HUES6 (cell line): ENCODE measurements at regions not wholly inside any gene's neighbourhood (a gene's known extent, or its start where the extent isn't known, plus 50 kb on each side); places are given as distances from the start of the nearest gene placed in this dataset.

ENCODE experiments used
- H3K27ac ChIP-seq: 2 replicates; pipeline ENCODE4 v1.7.0; 2013; ENCODE audit warnings: low read depth, mild to moderate bottlenecking, low read length, inconsistent platforms
- H3K27me3 ChIP-seq: 2 replicates; pipeline ENCODE4 v1.6.1; 2013; ENCODE audit warnings: low read length; ENCODE audit not compliant: control insufficient read depth, insufficient read depth
- H3K36me3 ChIP-seq: 2 replicates; pipeline ENCODE4 v1.6.1; 2013; ENCODE audit warnings: low read length; ENCODE audit not compliant: control insufficient read depth, insufficient read depth
- H3K4me1 ChIP-seq: 2 replicates; pipeline ENCODE4 v1.6.1; 2013; ENCODE audit warnings: low read length; ENCODE audit not compliant: control insufficient read depth, insufficient read depth
- H3K4me3 ChIP-seq: 2 replicates; pipeline ENCODE4 v1.5.1; 2013; ENCODE audit warnings: low read depth, low read length
- H3K9ac ChIP-seq: one replicate; pipeline ENCODE4 v1.6.1; 2013; ENCODE audit warnings: mild to moderate bottlenecking, low read length
- H3K9me3 ChIP-seq: 2 replicates; pipeline ENCODE4 v1.6.1; 2013; ENCODE audit warnings: low read depth, low read length; ENCODE audit not compliant: control insufficient read depth, insufficient read depth

DNA sequence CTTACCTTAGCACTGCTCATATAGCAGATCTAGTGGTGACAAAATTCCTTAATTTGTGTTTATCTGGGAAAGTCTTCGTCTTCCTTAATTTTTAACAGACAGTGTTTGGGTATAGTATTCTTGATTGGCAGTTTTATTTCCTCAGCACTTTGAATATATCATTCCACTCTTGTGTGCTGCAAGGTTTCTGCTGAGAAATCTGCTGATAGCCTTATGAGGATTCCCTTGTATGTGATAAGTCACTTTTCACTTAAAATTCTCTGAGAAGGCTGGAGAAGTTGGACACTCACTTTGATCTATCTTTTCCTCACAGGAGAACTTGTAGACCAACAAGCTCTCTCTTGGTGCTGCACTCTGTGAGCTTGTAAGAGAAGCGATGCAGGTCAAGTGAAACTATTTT is 306.1 kb upstream of the RTL1 start:
- no peaks in the 10 kb centered on the region for H3K4me1 ChIP-seq
- no peaks in the 10 kb centered on the region for H3K27me3 ChIP-seq
- no peak overlapping the region for H3K27ac ChIP-seq
- H3K9ac ChIP-seq = no peak overlapping the region
- no peaks in the 10 kb centered on the region for H3K36me3 ChIP-seq
- peaks cover 29% of the 10 kb centered on the region for H3K9me3 ChIP-seq
- no peak overlapping the region for H3K4me3 ChIP-seq

DNA sequence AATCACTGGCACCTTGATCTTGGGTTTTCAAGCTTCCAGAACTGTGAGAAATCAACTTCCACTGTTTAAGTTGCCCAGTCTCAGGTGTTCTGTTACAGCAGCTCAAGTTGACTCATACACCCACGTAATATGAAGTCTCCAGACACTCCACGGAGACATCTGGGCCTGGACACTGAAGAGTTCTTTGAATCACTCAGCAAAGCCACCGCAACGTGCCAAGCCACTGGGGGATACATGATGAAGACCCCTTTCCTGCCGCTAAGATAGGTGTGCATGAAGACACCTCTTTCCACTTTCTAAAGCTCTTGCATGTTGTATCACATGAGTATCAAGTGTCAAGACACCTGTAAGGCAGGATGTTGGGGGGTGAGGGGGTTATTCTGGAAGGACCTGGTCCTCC is 311.7 kb upstream of the RTL1 start:
- no peak overlapping the region for H3K27ac ChIP-seq

GRCh38 chr14:101215927-101216326 is 312.4 kb upstream of the RTL1 start:
- Histone ChIP-seq H3K4me3 (no peak overlapping the region), H3K36me3 (no peaks in the 10 kb centered on the region), H3K9me3 (peaks cover 3% of the 10 kb centered on the region), H3K27ac (no peak overlapping the region), H3K27me3 (no peaks in the 10 kb centered on the region), H3K4me1 (no peaks in the 10 kb centered on the region), H3K9ac (no peak overlapping the region)

More for the DNA sequence above, 311.7 kb upstream of the RTL1 start:
- no peaks in the 10 kb centered on the region for H3K27me3 ChIP-seq
- no peak overlapping the region for H3K9ac ChIP-seq
- peaks cover 8% of the 10 kb centered on the region for H3K9me3 ChIP-seq
- no peaks in the 10 kb centered on the region for H3K4me1 ChIP-seq
- H3K4me3 ChIP-seq = no peak overlapping the region
- H3K36me3 ChIP-seq = no peaks in the 10 kb centered on the region

- Histone ChIP-seq H3K9ac (no peak overlapping the region), H3K4me1 (no peaks in the 10 kb centered on the region), H3K36me3 (no peaks in the 10 kb centered on the region), H3K27me3 (peaks cover 5% of the 10 kb centered on the region; the same call in 1 of the 2 replicates), H3K9me3 (peaks cover 3% of the 10 kb centered on the region; the same call in 1 of the 2 replicates), H3K4me3 (no peak overlapping the region), H3K27ac (no peak overlapping the region)
Measured at GRCh38 chr14:101216366-101217079, 313.0 kb upstream of the RTL1 start.

GRCh38 chr14:101217080-101217463 is 313.6 kb upstream of the RTL1 start:
- Histone ChIP-seq H3K4me1 (no peaks in the 10 kb centered on the region), H3K9me3 (peaks cover 3% of the 10 kb centered on the region; the same call in 1 of the 2 replicates), H3K27ac (no peak overlapping the region), H3K36me3 (no peaks in the 10 kb centered on the region), H3K27me3 (peaks cover 5% of the 10 kb centered on the region; the same call in 1 of the 2 replicates), H3K4me3 (no peak overlapping the region), H3K9ac (no peak overlapping the region)

GRCh38 chr14:101217616-101218371 is 314.3 kb upstream of the RTL1 start:
- H3K4me3 ChIP-seq = no peak overlapping the region

DNA sequence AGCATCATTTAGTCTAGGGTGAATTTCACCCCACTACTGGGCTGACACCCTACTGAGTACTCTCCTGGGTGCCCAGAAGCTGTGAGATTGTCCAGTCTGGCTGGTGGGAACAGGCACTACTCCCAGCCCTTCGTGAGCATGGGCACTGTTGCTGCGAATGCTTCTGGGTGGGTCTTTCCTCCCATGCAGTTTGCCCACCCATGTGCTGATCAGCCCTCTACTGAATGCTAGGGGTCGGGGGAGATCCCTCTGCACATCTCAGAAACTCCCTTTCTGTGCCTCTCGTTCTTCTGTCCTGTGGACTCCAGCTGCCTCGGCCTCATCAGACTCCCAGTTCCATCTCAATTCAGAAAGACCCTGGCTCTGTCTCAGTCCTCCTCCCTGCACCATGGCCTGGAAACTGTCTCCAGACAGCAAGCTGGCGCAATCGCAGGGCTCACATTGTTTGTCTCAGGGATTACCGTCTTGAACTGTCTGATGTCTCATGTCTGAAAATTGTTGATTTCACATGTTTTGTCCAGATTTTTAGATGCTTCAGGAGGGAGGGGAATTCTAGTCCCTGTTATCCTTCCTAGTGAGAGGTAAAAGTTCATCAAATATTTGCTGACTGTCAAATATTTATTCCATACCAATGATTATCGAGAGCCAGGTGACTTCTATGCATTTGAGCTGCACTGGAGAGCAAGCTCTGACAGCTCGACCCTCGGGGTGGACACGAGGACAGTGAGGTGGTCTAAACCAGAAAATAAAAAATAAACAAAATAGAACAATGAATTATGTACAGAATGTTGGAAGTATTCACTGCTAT is 316.6 kb upstream of the RTL1 start:
- H3K36me3 ChIP-seq = no peaks in the 10 kb centered on the region

More at GRCh38 chr14:101217616-101218371, 314.3 kb upstream of the RTL1 start:
- no peak overlapping the region for H3K27ac ChIP-seq
- H3K9ac ChIP-seq = no peak overlapping the region
- peaks cover 3% of the 10 kb centered on the region; the same call in 1 of the 2 replicates for H3K9me3 ChIP-seq
- peaks cover 5% of the 10 kb centered on the region; the same call in 1 of the 2 replicates for H3K27me3 ChIP-seq
- H3K4me1 ChIP-seq = peaks cover 6% of the 10 kb centered on the region
- no peaks in the 10 kb centered on the region for H3K36me3 ChIP-seq

GRCh38 chr14:101220921-101221510 is 317.5 kb upstream of the RTL1 start:
- Histone ChIP-seq H3K4me3 (no peak overlapping the region), H3K36me3 (no peaks in the 10 kb centered on the region), H3K9ac (no peak overlapping the region), H3K4me1 (peaks cover 19% of the 10 kb centered on the region), H3K9me3 (no peaks in the 10 kb centered on the region), H3K27ac (no peak overlapping the region), H3K27me3 (peaks cover 5% of the 10 kb centered on the region; the same call in 1 of the 2 replicates)

More for the DNA sequence above, 316.6 kb upstream of the RTL1 start:
- no peak overlapping the region for H3K9ac ChIP-seq
- peaks cover 5% of the 10 kb centered on the region; the same call in 1 of the 2 replicates for H3K27me3 ChIP-seq
- H3K4me1 ChIP-seq = peaks cover 19% of the 10 kb centered on the region
- no peak overlapping the region for H3K27ac ChIP-seq
- peaks cover 3% of the 10 kb centered on the region; the same call in 1 of the 2 replicates for H3K9me3 ChIP-seq
- no peak overlapping the region for H3K4me3 ChIP-seq

DNA sequence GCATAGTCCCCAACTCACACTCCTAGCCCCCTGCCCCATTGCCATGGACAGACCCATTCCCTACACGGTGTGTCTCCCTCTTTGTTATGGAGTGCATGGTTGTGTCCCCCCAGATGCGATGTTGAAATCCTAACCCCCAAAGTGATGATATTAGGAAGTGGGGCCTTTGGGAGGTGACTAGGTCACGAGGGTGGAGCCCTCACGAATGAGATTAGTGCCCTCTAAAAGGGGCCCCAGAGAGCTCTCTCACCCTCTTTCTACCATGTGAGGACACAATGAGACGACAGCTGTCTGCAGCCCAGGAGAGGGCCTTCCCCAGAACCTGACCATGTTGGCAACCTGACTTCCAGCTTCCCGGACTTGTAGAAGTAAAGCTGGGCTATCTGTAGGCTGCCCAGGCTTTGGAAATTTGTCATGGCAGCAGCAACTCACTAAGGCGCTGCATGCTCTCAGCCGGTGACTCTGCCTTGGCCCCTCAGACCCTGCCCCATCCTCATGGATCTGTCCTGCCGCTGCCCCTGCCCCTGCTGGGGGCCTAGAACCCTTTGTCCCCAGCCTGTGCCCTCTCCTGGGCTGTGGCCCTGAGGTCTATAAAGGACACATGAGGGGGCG is 318.1 kb upstream of the RTL1 start:
- Histone ChIP-seq H3K9me3 (no peaks in the 10 kb centered on the region), H3K9ac (no peak overlapping the region), H3K4me3 (no peak overlapping the region), H3K27me3 (peaks cover 5% of the 10 kb centered on the region; the same call in 1 of the 2 replicates), H3K27ac (no peak overlapping the region), H3K4me1 (peaks cover 19% of the 10 kb centered on the region), H3K36me3 (no peaks in the 10 kb centered on the region)
